ENCODE measurements at regions not wholly inside any gene's neighbourhood (a gene's known extent, or its start where the extent isn't known, plus 50 kb on each side); places are given as distances from the start of the nearest gene placed in this dataset.

- Histone ChIP-seq H4K8ac (ENCODE audit: low read depth in 2 of 2, low read length in 2 of 2) (no peak overlapping the region), H3K4ac (ENCODE audit: low read depth, low read length) (no peak overlapping the region), H3K9me1 (ENCODE audit: insufficient read depth, low read length) (no peaks in the 10 kb centered on the region), H3K4me3 (ENCODE audit: insufficient read depth, low read depth, low read length) (no peak overlapping the region), H3K36me3 (ENCODE audit: control insufficient read depth, insufficient read depth, low read length) (no peaks in the 10 kb centered on the region), H3K18ac (ENCODE audit: low read depth, low read length) (no peak overlapping the region), H2BK5ac (ENCODE audit: low read depth, low read length, poor library complexity, severe bottlenecking) (no peak overlapping the region), H2AK5ac (ENCODE audit: low read depth, low read length) (no peak overlapping the region), H2BK15ac (ENCODE audit: low read depth, low read length) (no peak overlapping the region), H3K27ac (ENCODE audit: insufficient read depth, low read length) (no peak overlapping the region), H3K4me1 (ENCODE audit: control insufficient read depth, insufficient read depth, low read length) (no peaks in the 10 kb centered on the region), H3K79me1 (ENCODE audit: low read depth in 1 of 2, low read length in 2 of 2) (no peaks in the 10 kb centered on the region), H4K20me1 (ENCODE audit: insufficient read depth, low read length) (no peaks in the 10 kb centered on the region), H3K27me3 (ENCODE audit: control insufficient read depth, insufficient read depth, low read length) (no peaks in the 10 kb centered on the region), H4K91ac (ENCODE audit: insufficient read depth, low read depth, low read length) (no peak overlapping the region), H3K23ac (ENCODE audit: low read depth, low read length) (no peak overlapping the region), H2BK120ac (ENCODE audit: low read depth, low read length) (no peak overlapping the region), H2BK20ac (ENCODE audit: low read depth, low read length) (no peak overlapping the region), H3K14ac (replicated peaks; ENCODE audit: low read depth, low read length) (no peak overlapping the region), H3K56ac (ENCODE audit: extremely low read depth, insufficient read depth, low read length) (no peak overlapping the region), H3K9me3 (ENCODE audit: control insufficient read depth, insufficient read depth, low read length) (no peaks in the 10 kb centered on the region), H3K9ac (ENCODE audit: low read depth, low read length) (no peak overlapping the region), H4K5ac (ENCODE audit: low read depth, low read length) (no peak overlapping the region), H2AFZ (replicated peaks; ENCODE audit: low read length, poor library complexity) (no peak overlapping the region), H3K4me2 (ENCODE audit: low read depth, low read length) (no peak overlapping the region), H2AK9ac (replicated peaks; ENCODE audit: low read depth, low read length, poor library complexity) (no peak overlapping the region)
- in situ Hi-C loops (cut with MboI; ENCODE audit: low sequenced_read_pairs) = no loop called here
- ATAC-seq (ENCODE audit: low read depth) (no peak), DNase-seq (no peak)
- TF ChIP-seq MXI1 (IDR thresholded peaks at IDR 0.05; ENCODE audit: borderline replicate concordance, low read depth, low read length) (no peak), USF2 (IDR thresholded peaks at IDR 0.05; ENCODE audit: low read depth, low read length) (no peak), CEBPB (IDR thresholded peaks at IDR 0.05; ENCODE audit: low read depth, low read length) (no peak), NFE2L2 (IDR thresholded peaks at IDR 0.05; ENCODE audit: low read depth, low read length) (no peak), ELK1 (IDR thresholded peaks at IDR 0.05; ENCODE audit: borderline replicate concordance, low read depth, low read length) (no peak), CHD1 (IDR thresholded peaks at IDR 0.05; ENCODE audit: low read depth, low read length) (no peak), FOS (IDR thresholded peaks at IDR 0.05; ENCODE audit: low read depth, low read length) (no peak), BHLHE40 (IDR thresholded peaks at IDR 0.05; ENCODE audit: low read depth, low read length) (no peak), POLR2A (IDR thresholded peaks at IDR 0.05; ENCODE audit: low read depth, low read length) (no peak)
- intact Hi-C loops (cut with micrococcal nuclease) = no loop called here
- POLR2A ChIA-PET (ENCODE audit: unreplicated experiment) = no interaction called here
- BruUV-seq (replicated peaks) = no TSS peak
- dilution Hi-C loops (cut with HindIII; ENCODE audit: low sequenced_read_pairs, unreplicated experiment) = no loop called here
- WGBS, 2 experiments (ENCODE audit: extremely low coverage in 2 of 2, insufficient read length in 1 of 2) = no CpG with 5 or more reads among the region's 2 CpGs
- CTCF ChIA-PET = no interaction called here
These were observed 624.2 kb downstream of the PCDH18 start for GRCh38 chr4:136908122-136908521.

Data from IMR-90 (cell line).